ENCODE measurements at regions not wholly inside any gene's neighbourhood (a gene's known extent, or its start where the extent isn't known, plus 50 kb on each side); places are given as distances from the start of the nearest gene placed in this dataset.

GRCh38 chr5:141777711-141778110, 95.7 kb upstream of the ARAP3 start:
- no peak for DNase-seq

DNA sequence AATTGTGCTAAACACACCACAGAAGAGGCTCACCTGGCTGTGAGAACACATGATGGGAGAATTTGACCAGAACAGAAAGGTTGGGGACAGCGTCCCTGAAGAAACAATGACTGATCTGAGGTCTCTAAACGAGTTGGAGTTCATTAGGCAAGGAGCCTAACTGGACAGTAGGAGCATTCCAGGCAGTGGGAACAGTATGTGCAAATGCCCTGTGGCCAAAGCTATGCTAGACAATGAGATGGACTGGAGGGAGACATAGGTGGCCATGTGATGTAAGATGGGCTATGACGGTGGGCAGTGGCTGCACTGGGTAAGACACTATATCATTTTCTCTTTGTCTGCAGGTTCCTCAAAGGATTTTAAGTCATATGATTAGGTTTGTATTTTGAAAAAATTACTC, 95.1 kb upstream of the ARAP3 start:
- no peak for DNase-seq

GRCh38 chr5:141773779-141774562, 91.9 kb upstream of the ARAP3 start:
- DNase-seq, result no peak

DNA sequence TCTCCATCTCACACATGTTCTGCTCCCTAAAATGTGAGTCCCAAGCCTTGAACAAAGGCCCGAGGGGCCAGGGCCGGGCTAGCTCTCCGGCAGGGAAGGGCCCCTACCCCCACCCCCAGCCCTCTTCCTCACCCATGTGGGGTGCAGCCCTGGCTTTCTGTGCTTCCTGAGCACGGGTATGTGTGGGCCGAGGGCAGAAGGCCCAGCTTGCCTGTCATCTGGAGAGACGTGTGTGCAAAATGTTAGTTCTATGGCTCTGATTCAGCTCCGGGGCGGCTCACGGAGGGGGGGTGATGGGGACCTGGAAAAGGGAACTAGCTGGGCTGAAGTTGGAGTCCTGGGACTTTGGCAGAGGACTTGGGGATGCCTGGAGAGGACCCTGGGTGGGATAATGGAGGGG, 90.3 kb upstream of the ARAP3 start:
- no peak for DNase-seq

- no peak for DNase-seq
Observed at GRCh38 chr5:141771562-141771961, 89.5 kb upstream of the ARAP3 start.

DNA sequence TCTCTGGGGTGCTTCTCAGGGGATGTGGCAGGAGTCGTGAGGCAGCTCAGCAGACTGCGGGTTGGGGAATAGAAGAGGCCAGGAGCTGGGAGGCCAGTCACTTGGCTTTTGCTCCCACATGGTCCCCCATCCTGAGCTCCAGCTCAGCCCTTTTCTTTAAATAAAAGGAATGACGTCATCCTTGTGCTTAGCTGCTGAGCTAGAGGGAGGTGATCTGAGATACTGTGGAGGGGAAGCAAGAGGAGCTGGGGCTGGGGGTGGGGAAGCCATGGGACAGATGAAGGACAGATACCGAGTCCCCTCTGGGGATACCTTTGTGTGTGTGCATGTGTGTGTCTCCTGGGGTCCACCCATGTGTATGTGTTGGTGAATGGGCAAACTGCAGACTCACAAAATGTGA, 89.0 kb upstream of the ARAP3 start:
- DNase-seq, result no peak

GRCh38 chr5:141769671-141770070, 87.6 kb upstream of the ARAP3 start:
- DNase-seq, result no peak

GRCh38 chr5:141767671-141768070, 85.6 kb upstream of the ARAP3 start:
- no peak for DNase-seq

GRCh38 chr5:141765896-141766551, 84.0 kb upstream of the ARAP3 start:
- no peak for DNase-seq

GRCh38 chr5:141763541-141763940, 81.5 kb upstream of the ARAP3 start:
- peak; percentile 7 for DNase-seq

DNA sequence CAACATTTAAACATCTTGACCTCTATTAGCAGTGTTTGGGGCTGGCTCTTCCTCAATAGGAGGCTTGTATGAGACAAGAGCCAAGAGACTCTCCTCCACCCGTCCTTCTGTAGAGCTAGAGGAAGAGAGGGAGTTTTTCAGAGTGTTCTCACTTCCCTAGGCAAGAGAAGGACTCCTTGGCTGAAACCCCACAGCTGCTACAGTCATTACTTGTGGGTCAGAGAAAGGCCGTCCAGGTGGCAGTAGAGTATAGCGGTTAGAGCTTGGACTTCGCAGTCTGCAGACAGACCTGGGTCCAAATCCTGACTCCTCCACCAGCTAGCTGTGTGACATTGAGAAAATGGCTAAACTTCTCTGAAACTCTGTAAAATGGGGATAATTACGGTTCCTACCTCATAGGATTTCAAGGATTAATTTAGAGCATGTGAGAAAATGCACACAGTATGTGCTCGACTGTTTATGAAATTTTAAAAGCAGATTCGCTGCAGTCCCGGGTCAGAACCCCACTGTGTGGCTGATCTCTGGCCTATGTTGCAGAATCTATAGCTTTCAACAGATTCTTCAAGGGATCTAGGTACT, 80.8 kb upstream of the ARAP3 start:
- DNase-seq, result no peak

GRCh38 chr5:141762316-141762715, 80.3 kb upstream of the ARAP3 start:
- DNase-seq, result no peak

DNA sequence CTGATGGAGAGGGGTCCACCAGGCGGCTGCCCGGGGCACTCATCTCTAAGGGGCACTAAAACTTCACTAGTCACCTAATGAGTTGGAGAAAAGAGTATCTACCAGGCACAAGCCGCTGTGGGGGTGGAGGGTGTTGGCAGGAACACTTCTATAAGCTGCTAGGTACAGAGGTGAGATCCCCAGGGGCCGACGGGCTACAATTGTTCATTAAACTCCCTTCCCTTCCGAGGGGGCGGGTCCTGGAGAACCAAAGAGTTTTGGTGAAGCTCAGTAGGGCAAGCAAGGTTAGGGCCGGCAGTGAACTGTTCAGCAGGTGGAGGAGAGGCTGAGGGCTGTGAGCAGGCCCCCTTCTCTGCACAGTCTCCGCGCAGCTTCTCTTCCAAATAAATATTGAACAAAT, 78.7 kb upstream of the ARAP3 start:
- no peak for DNase-seq

- no peak for DNase-seq
Observed at GRCh38 chr5:141760193-141760592, 78.2 kb upstream of the ARAP3 start.

DNA sequence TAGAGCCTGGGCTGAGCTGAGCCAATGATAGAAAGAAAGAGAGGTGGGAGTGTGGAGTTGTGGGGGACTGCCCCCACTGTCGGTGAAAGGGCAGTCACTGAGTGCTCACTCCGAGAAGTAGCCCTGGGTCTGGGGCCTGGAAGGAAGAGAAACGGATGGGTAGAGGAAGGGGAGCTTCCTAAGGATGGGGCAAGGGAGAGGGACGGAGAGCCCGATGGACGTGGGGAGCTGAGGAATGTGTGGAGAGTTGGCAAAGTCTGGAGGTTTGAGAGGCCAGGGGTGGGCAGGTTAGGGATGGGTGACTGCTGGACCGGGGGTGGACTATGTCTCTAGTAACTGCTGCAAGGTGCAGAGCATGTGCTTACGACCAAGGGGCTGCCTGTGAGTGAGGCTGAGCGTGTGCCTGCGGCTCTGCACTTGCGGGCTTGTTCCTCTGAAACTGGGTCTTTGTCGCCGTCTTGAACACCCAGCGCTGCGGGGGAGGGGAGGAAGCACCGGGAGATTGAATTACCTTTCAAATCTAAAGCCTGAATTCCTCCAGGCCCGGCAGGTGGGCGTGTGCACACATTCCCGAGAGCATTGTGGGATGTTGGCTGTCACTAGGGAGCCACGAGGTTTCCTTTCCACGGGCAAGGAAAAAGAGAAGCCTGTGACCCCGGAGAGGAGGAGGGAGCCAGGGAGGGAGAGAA, 76.4 kb upstream of the ARAP3 start:
- DNase-seq, result no peak

DNA sequence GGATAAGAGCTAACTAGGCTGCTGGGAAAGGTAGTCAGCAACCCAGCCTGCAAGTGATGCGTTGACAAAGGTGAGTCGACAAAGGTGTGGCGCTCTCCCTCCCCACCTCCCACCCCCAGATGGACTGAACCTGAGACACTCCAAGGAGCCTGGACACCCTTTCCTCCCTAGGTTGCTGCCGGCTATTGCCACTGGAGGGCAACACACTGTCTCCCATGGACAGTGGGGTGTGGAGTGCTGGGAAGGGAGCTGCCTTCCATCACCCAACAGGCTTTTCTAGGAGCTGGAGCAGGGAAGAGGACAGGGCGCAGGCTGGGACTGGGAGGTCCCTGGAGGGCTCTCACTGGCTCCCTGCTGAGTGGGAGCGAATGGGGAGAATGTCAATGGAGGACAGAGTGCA, 75.4 kb upstream of the ARAP3 start:
- DNase-seq, result no peak

GRCh38 chr5:141756196-141756595, 74.2 kb upstream of the ARAP3 start:
- DNase-seq, result no peak

- DNase-seq, result no peak
Observed at GRCh38 chr5:141753971-141754713, 72.1 kb upstream of the ARAP3 start.

DNA sequence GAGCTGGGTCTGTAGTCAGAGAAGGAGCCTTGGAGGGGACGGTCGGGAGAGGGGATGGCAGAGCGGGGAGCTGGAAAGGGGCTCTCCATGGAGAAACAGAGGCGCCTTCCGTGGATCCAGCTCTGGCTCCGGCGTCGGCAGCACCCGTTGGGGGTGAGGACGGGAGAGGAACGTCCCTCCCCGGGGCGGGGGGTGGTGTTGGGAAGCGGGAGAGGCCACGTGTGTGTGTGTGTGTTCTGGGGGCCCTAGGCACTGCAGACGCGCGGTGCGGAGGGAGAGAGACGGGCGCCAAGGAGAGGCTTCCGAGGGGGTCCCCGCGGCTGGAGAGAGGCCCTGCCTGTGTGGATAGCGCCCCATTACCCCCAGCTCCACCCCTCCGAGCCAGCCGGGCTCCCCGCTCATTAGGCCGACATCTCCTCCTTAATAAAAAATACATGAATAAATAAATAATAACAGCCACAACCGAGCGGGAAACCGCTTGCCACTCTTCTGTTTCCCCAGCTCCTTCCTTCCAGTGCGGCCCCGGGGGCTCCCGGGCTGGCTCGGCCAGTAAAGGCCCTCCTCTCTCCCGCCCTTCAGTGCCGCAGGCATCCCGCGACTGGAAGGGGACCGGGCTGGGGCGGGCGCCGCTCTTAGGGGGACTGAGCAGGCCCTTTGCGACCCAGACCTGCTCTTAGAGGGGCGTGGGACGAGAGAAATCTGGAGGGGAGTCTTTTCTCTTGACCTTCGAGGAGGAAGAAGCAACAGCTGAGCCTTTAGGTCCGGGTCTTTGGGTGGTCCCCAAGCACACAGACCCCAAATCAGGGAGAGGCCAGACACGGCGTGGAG, 71.3 kb upstream of the ARAP3 start:
- DNase-seq, result no peak

DNA sequence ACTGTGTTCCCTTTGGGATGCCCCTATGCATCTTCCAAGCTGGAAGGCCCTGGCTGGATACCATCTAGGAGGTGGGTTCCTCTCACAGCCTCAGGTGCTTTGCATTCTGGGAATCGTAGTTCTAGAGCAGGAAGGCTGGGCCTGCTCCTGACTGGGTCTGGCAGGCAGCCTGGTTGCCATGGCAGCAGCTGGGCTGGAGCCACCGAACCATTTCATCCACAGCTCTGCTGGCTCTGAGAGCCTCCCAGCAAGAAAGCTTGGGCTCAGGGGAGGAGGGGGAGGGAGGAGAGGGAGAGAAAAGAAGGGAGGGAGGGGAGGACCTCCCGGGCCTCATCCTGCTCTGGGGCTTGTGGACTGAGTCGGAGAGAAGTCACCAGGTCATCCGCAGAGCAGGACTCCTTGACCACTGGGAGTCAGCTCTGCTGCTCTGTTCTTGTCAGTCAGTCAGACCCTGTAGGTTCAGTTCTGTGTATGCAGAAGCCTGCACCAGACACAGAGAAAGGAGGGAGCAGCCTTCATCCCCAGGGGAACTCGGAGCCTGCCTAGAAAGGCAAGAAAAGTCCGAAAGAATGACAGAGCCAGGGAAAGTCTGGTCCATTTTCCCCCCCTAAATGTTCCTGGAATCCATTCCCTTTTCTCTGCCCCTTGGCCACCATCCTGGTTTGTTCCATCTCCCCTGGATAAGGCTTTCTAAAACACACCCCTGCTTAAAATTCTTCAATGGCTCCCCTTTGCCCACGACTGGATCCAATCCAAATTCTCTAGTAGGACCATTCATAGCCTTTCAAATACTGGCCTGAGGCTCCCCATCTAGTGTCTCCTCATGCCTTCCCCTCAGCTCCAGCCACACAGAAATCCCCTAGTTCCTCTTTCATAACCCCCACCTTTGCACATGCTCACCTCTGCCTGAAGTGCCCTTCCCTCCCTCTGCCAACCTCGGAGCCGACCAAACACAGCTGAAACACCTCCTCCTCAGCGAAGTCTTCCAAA, 65.4 kb upstream of the ARAP3 start:
- DNase-seq, result peak; percentile 94

- DNase-seq, result no peak
Observed at GRCh38 chr5:141746395-141746794, 64.4 kb upstream of the ARAP3 start.

Measured in NCI-H1092 (cell line).